H9 (cell line): ENCODE measurements at regions not wholly inside any gene's neighbourhood (a gene's known extent, or its start where the extent isn't known, plus 50 kb on each side); places are given as distances from the start of the nearest gene placed in this dataset.

Experiments
- DNase-seq: peaks from one replicate; pipeline ENCODE4 v3.0.0-alpha.2; 2017
- H2AFZ ChIP-seq: one replicate; pipeline ENCODE4 v1.6.1; 2013; ENCODE audit warnings: mild to moderate bottlenecking, low read length, control low read depth, moderate library complexity
- H2AK5ac ChIP-seq: 2 replicates; pipeline ENCODE4 v1.6.1; 2013; ENCODE audit warnings: low read length, control low read depth, mixed read lengths; ENCODE audit not compliant: insufficient read length
- H2BK120ac ChIP-seq: one replicate; pipeline ENCODE4 v1.6.1; 2013; ENCODE audit warnings: low read depth, mild to moderate bottlenecking, low read length, control low read depth, inconsistent platforms; ENCODE audit not compliant: poor library complexity, severe bottlenecking
- H2BK12ac ChIP-seq: 2 replicates; pipeline ENCODE4 v1.6.1; 2013; ENCODE audit warnings: low read length, control low read depth, mixed read lengths, low read depth; ENCODE audit not compliant: insufficient read length
- H2BK15ac ChIP-seq: 2 replicates; pipeline ENCODE4 v1.6.1; 2013; ENCODE audit warnings: low read depth, low read length, control low read depth
- H2BK20ac ChIP-seq: one replicate; pipeline ENCODE4 v1.6.1; 2013; ENCODE audit warnings: low read depth, mild to moderate bottlenecking, low read length, control low read depth, inconsistent platforms; ENCODE audit not compliant: poor library complexity, severe bottlenecking
- H2BK5ac ChIP-seq: 2 replicates; pipeline ENCODE4 v1.6.1; 2013; ENCODE audit warnings: low read length, control low read depth, mixed read lengths; ENCODE audit not compliant: insufficient read length
- H3K14ac ChIP-seq: 2 replicates; pipeline ENCODE4 v1.6.1; 2013; ENCODE audit warnings: low read length, control low read depth; ENCODE audit not compliant: insufficient read depth
- H3K18ac ChIP-seq: 2 replicates; pipeline ENCODE4 v1.6.1; 2013; ENCODE audit warnings: low read depth, mild to moderate bottlenecking, mixed read lengths, low read length, control low read depth; ENCODE audit not compliant: insufficient read length
- H3K23ac ChIP-seq: 2 replicates; pipeline ENCODE4 v1.6.1; 2013; ENCODE audit warnings: low read length, control low read depth, mixed read lengths, low read depth; ENCODE audit not compliant: insufficient read length
- H3K23me2 ChIP-seq: 2 replicates; pipeline ENCODE4 v1.6.1; 2013; ENCODE audit warnings: low read depth, mild to moderate bottlenecking, mixed read lengths, low read length, control low read depth; ENCODE audit not compliant: insufficient read length, poor library complexity, severe bottlenecking
- H3K27ac ChIP-seq: 2 replicates; pipeline ENCODE4 v1.5.1; 2013; ENCODE audit warnings: low read length, control low read depth, mixed read lengths, low read depth; ENCODE audit not compliant: insufficient read length
- H3K27me3 ChIP-seq: 2 replicates; pipeline ENCODE4 v1.6.1; 2013; ENCODE audit warnings: low read length, control low read depth, inconsistent platforms; ENCODE audit not compliant: insufficient read depth
- H3K4ac ChIP-seq: 2 replicates; pipeline ENCODE4 v1.6.1; 2013; ENCODE audit warnings: low read depth, mild to moderate bottlenecking, control low read depth, inconsistent platforms, low read length, moderate library complexity
- H3K4me1 ChIP-seq: 2 replicates; pipeline ENCODE4 v1.6.1; 2013; ENCODE audit warnings: low read length, control low read depth, inconsistent platforms; ENCODE audit not compliant: insufficient read depth
- H3K4me2 ChIP-seq: 2 replicates; pipeline ENCODE4 v1.6.1; 2013; ENCODE audit warnings: low read length, control low read depth, mixed read lengths; ENCODE audit not compliant: insufficient read length, insufficient read depth
- H3K56ac ChIP-seq: 2 replicates; pipeline ENCODE4 v1.6.1; 2013; ENCODE audit warnings: low read depth, mild to moderate bottlenecking, mixed read lengths, low read length, control low read depth; ENCODE audit not compliant: insufficient read length
- H3K79me1 ChIP-seq: 2 replicates; pipeline ENCODE4 v1.6.1; 2013; ENCODE audit warnings: low read depth, mild to moderate bottlenecking, moderate library complexity, low read length, control low read depth, inconsistent platforms; ENCODE audit not compliant: insufficient read depth, poor library complexity, severe bottlenecking
- H3K79me2 ChIP-seq: 2 replicates; pipeline ENCODE4 v1.6.1; 2013; ENCODE audit warnings: low read length, control low read depth, inconsistent platforms; ENCODE audit not compliant: insufficient read depth
- H3K9ac ChIP-seq: 2 replicates; pipeline ENCODE4 v1.6.1; 2013; ENCODE audit warnings: low read length, control low read depth, mixed read lengths; ENCODE audit not compliant: insufficient read length; ENCODE audit errors: extremely low read depth
- H3K9me3 ChIP-seq: one replicate; pipeline ENCODE4 v1.6.1; 2013; ENCODE audit warnings: low read depth, low read length, inconsistent platforms; ENCODE audit not compliant: control insufficient read depth
- H3T11ph ChIP-seq: one replicate; pipeline ENCODE4 v1.6.1; 2013; ENCODE audit warnings: mild to moderate bottlenecking, low read length, control low read depth, inconsistent platforms
- H4K20me1 ChIP-seq: one replicate; pipeline ENCODE4 v1.6.1; 2013; ENCODE audit not compliant: control insufficient read depth, insufficient read length, insufficient read depth
- H4K5ac ChIP-seq: 2 replicates; pipeline ENCODE4 v1.6.1; 2013; ENCODE audit warnings: low read depth, mild to moderate bottlenecking, mixed read lengths, low read length, control low read depth; ENCODE audit not compliant: insufficient read length
- H4K8ac ChIP-seq: replicated peaks from 2 replicates; pipeline ENCODE4 v1.6.1; 2013; ENCODE audit warnings: low read length, control low read depth, mixed read lengths, low read depth; ENCODE audit not compliant: insufficient read length
- H4K91ac ChIP-seq: 2 replicates; pipeline ENCODE4 v1.6.1; 2013; ENCODE audit warnings: low read depth, mild to moderate bottlenecking, moderate library complexity, mixed read lengths, low read length, control low read depth; ENCODE audit not compliant: insufficient read length
- H3K27ac Mint-ChIP-seq, 3 experiments: 2 replicates in 2 of 3; 3 replicates in 1 of 3; pipeline ENCODE4 v1.8.0; 2020 to 2021; ENCODE audit warnings: mixed read lengths in 3 of 3, mild to moderate bottlenecking in 1 of 3, moderate library complexity in 1 of 3
- H3K27me3 Mint-ChIP-seq: 2 replicates; pipeline ENCODE4 v1.8.0; 2021; ENCODE audit warnings: low read depth, mild to moderate bottlenecking, moderate library complexity, mixed read lengths
- H3K36me3 Mint-ChIP-seq, 3 experiments: 2 replicates in 2 of 3; 3 replicates in 1 of 3; pipeline ENCODE4 v1.8.0; 2020 to 2021; ENCODE audit warnings: low read depth in 3 of 3, mixed read lengths in 3 of 3; ENCODE audit not compliant: insufficient read depth in 1 of 3
- H3K4me1 Mint-ChIP-seq, 2 experiments: 2 replicates each; pipeline ENCODE4 v1.8.0; 2020; ENCODE audit warnings: mixed read lengths in 2 of 2
- H3K4me3 Mint-ChIP-seq, 2 experiments: 2 replicates in 1 of 2; 3 replicates in 1 of 2; pipeline ENCODE4 v1.8.0; 2020 to 2021; ENCODE audit warnings: mild to moderate bottlenecking in 2 of 2, mixed read lengths in 2 of 2, moderate library complexity in 1 of 2
- H3K9me3 Mint-ChIP-seq, 2 experiments: 2 replicates in 1 of 2; 3 replicates in 1 of 2; pipeline ENCODE4 v1.8.0; 2020; ENCODE audit warnings: mild to moderate bottlenecking in 2 of 2, mixed read lengths in 2 of 2, moderate library complexity in 1 of 2
- WGBS: extraction: QIAGEN DNeasy Blood & Tissue Kit; methylation state at CpG from one replicate; pipeline ENCODE4 v1.1.7; 2013; ENCODE audit warnings: missing lambda C conversion rate, low lambda C conversion rate, mixed read lengths; ENCODE audit not compliant: insufficient read length; ENCODE audit errors: extremely low coverage; 5-methylcytosine and 5-hydroxymethylcytosine counted together
- TF ChIP-seq, protein P1 (sequence below): fragments of 200-600 bp; sonication (generic); conservative IDR thresholded peaks from 3 replicates; pipeline ENCODE4 v1.8.0; 2021; ENCODE audit warnings: antibody characterized with exemption, mild to moderate bottlenecking

- peaks cover 20 to 38% of the 10 kb centered on the region in 2 experiments for H3K4me1 Mint-ChIP-seq
- H2BK5ac ChIP-seq = no peak overlapping the region
- H2BK15ac ChIP-seq = no peak overlapping the region
- H2AK5ac ChIP-seq = no peak overlapping the region
- no peak overlapping the region for H2BK12ac ChIP-seq
- H3K36me3 Mint-ChIP-seq = no peaks in the 10 kb centered on the region
- no peak overlapping the region for H3K4me2 ChIP-seq
- H2AFZ ChIP-seq = no peak overlapping the region
- H3K27me3 Mint-ChIP-seq = peaks cover 53% of the 10 kb centered on the region
- no peak overlapping the region; a peak in 1 of 7 replicates for H3K27ac Mint-ChIP-seq
- no peak overlapping the region for H4K8ac ChIP-seq
- H3K9me3 Mint-ChIP-seq = no peaks in the 10 kb centered on the region
- H3K56ac ChIP-seq = no peak overlapping the region
- no peaks in the 10 kb centered on the region for H3K79me2 ChIP-seq
- no peaks in the 10 kb centered on the region for H4K20me1 ChIP-seq
- no peak overlapping the region for H3K18ac ChIP-seq
- H3K9me3 ChIP-seq = no peaks in the 10 kb centered on the region
- no peaks in the 10 kb centered on the region for H3K23me2 ChIP-seq
- TF ChIP-seq, protein P1, sequence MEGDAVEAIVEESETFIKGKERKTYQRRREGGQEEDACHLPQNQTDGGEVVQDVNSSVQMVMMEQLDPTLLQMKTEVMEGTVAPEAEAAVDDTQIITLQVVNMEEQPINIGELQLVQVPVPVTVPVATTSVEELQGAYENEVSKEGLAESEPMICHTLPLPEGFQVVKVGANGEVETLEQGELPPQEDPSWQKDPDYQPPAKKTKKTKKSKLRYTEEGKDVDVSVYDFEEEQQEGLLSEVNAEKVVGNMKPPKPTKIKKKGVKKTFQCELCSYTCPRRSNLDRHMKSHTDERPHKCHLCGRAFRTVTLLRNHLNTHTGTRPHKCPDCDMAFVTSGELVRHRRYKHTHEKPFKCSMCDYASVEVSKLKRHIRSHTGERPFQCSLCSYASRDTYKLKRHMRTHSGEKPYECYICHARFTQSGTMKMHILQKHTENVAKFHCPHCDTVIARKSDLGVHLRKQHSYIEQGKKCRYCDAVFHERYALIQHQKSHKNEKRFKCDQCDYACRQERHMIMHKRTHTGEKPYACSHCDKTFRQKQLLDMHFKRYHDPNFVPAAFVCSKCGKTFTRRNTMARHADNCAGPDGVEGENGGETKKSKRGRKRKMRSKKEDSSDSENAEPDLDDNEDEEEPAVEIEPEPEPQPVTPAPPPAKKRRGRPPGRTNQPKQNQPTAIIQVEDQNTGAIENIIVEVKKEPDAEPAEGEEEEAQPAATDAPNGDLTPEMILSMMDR = peak; percentile 44; the same call in 2 of the 3 replicates
- no peak for DNase-seq
- no peak overlapping the region for H3K23ac ChIP-seq
- no peak overlapping the region for H3K27ac ChIP-seq
- H3K14ac ChIP-seq = no peak overlapping the region; the same call in 1 of the 2 replicates
- no peaks in the 10 kb centered on the region for H3K79me1 ChIP-seq
- no CpG with 5 or more reads among the region's 9 CpGs for WGBS
- no peak overlapping the region for H3K9ac ChIP-seq
- no peak overlapping the region for H3T11ph ChIP-seq
- H4K5ac ChIP-seq = no peak overlapping the region
- no peak overlapping the region for H3K4ac ChIP-seq
- no peaks in the 10 kb centered on the region for H3K27me3 ChIP-seq
- H4K91ac ChIP-seq = no peak overlapping the region
- no peak overlapping the region for H2BK20ac ChIP-seq
- H2BK120ac ChIP-seq = no peak overlapping the region
- no peak overlapping the region for H3K4me3 Mint-ChIP-seq
- peaks cover 2% of the 10 kb centered on the region; the same call in 1 of the 2 replicates for H3K4me1 ChIP-seq
These were observed 87.4 kb upstream of the LHX1 start for GRCh38 chr17:36849871-36850348.
